T-helper 2 cell treated with Interferon-gamma antibody and Interleukin-4, amounts not matched to agents 100 ng/mL and 5 ng/mL, for 36 hours (primary cell): ENCODE measurements at regions not wholly inside any gene's neighbourhood (a gene's known extent, or its start where the extent isn't known, plus 50 kb on each side); places are given as distances from the start of the nearest gene placed in this dataset.

ENCODE experiments used
- intact Hi-C: fragments of 100-400 bp; cut with micrococcal nuclease; formaldehyde crosslinking; loops from one replicate; pipeline ENCODE4 v1.15.1; 2023

DNA sequence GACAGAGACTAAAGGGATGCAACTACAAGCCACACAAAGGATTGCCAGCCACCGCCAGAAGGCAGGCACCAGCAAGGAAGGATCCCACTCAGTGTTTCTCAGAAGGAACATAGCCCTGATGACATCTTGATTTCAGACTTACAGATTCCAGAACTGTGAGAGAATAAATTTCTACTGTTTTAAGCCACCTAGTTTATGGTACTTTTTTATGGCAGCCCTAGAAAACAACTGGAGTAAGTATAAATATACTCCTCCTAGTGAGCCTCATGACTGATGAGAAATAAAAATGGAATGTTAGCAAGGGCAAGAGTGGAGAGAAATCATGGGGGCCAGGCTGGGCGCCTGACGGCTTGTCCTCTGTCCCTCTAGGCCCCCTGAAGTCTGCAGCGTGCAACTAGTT, 307.3 kb downstream of the PIK3R1 start:
- intact Hi-C loops: no loop called here

DNA sequence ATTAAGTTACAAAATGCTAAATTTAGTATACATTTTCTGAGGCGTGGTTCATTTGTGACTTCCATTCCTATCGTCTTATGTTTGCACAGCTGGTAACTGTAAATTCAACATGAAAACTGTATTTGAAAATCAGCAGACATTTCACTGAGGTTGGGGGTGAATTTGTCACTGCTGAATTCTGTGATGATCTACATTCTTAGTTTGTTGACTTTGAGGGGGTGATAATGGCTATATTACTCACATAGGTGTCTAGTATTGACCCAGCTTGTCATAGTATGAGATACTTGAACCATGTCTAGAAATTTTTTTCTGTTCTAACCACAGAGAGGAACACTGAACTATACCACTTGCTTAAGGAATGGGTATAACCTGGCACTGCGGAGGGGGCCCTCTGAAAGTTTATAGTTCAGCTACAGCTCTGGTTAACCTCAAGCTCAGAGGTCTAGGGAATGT, 313.3 kb downstream of the PIK3R1 start:
- intact Hi-C loops: no loop called here

DNA sequence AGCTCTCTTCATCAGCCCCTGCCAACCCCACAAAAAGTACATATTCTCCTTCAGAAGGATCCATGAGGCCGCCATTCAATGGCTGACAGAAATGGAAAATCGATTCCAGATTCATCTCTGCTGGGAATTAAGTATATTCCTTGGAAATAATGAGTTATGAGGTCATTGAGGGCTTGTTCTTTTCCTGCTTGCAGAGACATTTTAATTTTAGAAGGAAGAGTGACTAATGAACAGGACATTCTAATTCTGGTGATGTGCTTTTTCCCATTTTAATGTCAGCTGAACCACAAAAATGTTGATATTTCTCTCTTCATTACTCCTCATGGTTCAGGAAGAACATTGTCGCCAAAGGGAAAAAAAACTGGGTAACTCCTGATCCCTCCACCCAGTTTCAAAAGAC, 314.0 kb downstream of the PIK3R1 start:
- intact Hi-C loops: no loop called here

DNA sequence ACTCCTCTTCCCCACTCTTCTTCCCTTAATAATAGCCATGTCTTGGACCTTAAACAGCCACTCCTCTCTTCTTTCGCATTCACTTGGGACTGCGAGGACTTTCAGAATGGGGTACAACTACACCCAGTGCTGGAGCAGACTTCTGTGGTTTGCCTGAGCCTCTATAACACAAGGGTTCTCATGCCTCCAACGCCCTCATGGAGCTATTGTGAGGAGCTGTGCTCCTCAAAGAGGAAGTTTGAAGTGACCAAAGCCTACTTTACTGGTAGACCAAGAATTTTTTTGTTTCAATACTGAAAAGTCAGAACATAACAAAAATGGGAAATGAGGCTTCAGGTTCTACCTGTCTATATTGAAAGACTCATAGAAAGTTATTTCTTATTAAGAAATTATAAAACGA, 316.4 kb downstream of the PIK3R1 start:
- intact Hi-C loops: loop anchor here (10.0 kb wide), 1 partner anchor 247 kb away; no protein-coding TSS in a partner anchor

DNA sequence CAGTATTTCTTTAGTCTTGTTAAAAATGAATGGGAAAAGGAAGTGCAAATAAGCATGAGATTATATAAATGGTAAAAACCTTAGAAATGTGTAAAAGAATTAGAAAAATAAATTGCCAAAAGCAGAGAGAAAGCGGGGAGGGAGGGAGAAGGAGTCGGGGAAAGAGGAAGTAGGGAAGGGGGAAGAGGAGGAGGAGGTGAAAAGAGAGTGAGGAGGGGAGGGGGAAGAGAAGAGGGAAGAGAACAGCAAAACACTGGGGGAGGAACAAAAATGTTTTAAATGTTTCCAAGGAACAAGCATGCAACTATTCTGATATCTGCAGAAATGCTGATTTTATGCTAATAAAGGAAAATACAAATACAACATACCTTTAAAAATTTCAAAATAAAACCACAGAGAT, 317.5 kb downstream of the PIK3R1 start:
- intact Hi-C loops: loop anchor here (10.0 kb wide), 1 partner anchor 248 kb away; no protein-coding TSS in a partner anchor

DNA sequence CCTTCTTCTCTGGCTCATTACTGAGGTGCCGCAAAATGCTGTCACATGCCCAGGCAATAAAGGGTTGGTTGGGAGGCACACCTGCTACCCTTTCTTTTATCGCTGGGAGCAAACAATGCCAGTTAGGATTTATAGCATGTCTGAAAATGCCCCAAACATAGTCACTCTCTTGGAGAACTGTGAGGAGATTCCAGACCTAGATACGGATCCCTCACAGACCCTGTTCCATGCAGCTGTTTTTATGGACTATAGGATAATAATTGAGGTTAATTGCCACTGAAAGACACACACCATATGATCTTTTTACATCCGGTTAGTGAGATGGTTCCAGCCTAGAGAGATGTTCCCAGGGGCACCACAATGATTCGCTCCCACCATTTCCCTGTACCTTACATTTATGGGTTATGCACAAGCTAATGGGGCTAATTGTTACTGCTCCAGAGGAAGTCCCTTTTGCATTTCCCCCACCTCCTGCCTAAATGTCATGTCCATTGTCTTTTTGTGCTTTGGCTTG, 318.1 kb downstream of the PIK3R1 start:
- intact Hi-C loops: loop anchor here (10.0 kb wide), 1 partner anchor 249 kb away; no protein-coding TSS in a partner anchor

DNA sequence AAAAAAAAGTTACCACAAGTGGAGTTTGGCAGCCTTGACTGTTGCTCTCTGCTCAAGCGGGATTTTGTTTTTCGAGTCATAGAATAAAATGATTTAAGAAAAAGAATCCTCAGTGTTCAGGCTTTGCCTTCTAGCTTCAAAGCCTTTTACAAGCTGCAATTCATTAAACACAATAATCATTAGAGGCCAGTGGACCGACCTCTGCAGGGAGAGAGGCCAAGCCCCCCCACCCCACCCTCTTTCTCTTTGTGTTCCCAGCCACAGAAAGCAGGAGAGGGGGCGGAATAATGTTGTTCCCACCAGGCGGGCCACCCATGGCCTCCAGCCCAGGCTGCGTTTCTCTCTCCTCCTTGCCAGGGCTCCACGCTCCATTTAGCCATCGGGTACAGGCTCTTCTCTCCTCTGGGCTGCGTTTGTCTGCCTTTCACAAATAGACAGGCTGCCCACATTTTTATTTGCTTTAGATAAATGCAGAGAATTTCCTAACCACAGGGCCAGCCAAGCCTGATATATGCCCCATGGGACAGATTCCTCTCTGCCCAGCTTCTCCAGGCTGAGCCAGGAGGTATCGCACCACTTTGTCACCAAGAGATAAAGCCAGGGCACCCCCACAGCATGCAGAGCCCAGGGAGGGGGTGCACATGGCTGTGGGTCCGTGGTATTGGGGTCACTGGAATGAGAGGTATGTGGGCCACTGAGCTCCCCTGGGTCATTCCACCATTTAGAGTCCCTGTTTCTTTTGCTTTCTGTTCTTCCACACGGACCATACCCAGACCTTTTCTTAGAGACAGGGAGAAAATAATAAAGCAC, 318.8 kb downstream of the PIK3R1 start:
- intact Hi-C loops: loop anchor here (10.0 kb wide), 1 partner anchor 250 kb away; no protein-coding TSS in a partner anchor

DNA sequence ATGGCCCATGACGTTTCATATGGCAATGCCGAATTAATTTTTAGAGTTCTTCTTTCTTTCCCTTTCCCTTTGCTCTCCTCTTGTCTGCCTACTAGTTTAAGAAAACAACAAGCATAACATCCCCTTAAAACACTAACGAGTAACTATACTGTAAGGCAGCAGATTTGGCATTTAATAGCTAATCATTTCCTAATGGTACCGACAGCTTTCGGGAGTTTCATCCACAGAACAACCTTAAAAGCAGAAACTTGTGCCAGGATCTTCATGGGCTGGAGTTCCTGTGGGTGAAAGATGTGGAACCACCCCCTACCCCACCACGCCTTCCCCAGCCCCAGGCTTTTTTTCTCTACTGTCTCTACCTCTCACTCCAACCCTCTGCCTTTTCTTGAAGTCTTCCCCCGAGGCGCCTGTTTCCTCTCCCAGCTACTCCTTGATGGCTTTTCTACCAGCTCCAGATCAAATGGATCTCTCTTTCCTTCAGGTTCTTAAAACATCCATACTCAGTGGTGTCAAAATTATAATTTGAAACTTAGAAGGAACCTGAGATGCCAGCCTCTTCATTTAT, 319.5 kb downstream of the PIK3R1 start:
- intact Hi-C loops: loop anchor here (10.0 kb wide), 1 partner anchor 250 kb away; no protein-coding TSS in a partner anchor

DNA sequence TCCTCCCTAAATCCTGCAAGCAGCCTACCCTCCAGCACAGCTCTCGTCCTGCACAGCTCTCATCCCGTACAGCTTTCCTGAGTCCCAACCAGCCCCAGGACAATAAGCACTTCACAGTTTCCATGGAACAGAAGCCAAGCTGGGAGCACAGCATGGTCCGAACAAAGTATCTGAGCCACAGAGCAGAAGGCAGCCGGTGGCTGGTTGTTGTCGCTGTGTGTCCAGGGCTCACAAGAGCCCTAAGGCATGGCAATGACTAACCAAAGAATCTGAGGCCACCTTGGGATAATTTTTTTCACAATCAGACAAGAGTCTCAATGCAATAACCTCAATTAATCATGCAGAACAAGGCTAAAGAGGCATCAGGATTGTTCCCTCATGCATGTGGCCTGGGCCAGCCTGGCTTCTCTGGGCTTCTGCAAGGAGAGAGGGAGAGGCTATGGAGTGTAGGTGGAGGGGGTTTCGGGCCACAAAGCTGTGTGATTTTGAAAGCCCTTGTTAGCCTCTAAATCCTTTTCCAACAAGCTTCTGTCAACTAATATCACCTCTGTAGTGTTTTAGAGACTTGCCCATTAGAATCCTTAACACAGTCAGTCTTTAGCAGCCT, 323.4 kb downstream of the PIK3R1 start:
- intact Hi-C loops: loop anchor here (10.0 kb wide), 1 partner anchor 254 kb away; no protein-coding TSS in a partner anchor

DNA sequence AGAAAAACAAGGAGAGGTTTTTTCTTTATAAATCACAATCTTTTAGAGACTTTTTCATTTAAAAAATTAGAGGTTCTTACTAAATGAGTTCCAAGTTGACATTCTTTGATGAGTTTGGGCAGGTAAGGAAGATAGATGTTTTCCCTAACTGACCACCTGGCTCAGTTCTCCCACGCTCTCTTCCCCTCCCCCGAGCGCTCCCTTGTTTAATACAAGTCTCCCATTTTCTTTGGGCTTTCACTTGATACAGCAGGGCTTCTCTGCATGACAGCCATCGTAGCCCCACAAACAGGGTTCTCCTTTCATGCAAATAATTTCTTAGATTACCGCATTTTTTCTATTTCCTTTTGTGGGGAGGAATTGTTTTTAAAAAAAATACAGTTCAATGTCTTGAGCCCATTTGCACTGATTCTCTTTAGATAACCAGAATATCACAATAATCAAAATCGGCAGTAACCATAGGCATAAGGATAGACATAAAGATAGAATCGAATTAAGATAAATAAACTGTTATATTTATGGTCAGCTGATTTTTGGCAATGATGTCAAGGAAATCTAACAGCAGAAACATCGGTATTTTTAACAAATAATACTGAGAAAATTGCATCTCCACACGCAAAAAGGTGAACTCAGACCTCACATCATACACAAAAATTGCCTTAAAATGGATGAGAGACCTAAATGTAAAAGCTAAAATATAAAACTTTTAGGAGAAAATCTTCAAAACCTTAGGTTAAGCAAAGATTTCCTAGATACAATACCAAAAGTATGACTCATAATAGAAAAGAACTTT, 325.4 kb downstream of the PIK3R1 start:
- intact Hi-C loops: no loop called here

DNA sequence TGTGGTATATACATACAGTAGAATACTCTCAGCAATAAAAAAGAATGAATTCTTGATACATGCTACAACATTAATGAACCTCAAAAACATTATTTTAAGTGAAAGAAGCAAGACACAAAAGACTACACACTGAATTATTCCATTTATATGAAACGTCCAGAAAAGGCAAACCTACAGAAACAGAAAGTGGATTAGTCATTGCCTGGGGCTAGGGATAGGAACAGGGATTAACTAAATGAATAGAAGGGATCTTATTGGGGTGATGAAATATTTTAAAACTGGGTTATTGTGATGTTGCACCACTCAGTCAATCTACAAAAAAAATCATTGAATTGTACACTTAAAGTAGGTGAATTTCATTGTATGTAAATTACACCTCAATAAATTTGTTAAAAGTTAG, 326.7 kb downstream of the PIK3R1 start:
- intact Hi-C loops: no loop called here

DNA sequence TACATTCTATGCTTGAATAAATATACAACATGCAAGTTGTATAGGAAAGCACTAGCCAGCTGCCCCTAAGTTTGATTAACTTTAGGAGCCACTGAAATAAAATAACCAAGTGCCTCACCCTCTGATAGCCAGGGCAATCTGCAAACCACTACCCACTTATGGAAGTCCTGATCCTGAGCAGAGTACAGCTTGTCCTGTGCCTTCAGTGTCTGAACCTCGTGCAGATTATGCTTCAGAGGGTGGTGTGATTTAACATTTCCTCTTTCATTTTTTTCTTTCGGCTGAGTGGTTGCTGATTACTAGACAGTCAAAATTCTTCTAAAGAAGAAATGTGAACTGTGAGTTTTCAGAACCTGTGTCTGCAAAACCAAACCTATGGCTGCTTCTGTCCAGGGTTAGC, 327.7 kb downstream of the PIK3R1 start:
- intact Hi-C loops: no loop called here

DNA sequence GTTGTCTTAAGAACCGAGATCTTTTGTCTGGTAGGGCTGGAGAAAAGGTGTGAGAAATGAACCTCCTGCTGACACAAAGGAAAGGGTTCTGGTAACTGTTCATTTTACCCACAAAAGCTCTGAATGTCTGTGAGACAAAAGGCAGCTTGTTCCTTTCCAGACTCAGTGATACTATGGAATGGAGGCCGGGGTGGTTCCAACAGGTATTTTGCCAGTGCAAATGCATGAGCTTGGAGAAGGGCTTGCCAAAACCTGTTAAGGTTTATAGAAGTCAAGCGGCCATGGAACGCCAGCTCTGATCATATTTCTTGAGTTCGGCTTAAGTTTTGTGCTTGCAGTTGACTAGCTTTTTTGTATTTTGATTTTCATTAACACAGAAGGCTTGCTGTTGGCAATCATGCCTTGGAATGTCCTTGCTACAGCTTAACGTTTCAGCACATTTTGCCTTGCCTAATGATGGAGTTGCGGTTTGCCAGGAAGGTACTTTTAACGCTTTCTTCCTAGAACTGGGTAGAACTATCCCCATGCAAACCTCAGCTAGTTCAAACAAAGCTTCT, 328.6 kb downstream of the PIK3R1 start:
- intact Hi-C loops: no loop called here

DNA sequence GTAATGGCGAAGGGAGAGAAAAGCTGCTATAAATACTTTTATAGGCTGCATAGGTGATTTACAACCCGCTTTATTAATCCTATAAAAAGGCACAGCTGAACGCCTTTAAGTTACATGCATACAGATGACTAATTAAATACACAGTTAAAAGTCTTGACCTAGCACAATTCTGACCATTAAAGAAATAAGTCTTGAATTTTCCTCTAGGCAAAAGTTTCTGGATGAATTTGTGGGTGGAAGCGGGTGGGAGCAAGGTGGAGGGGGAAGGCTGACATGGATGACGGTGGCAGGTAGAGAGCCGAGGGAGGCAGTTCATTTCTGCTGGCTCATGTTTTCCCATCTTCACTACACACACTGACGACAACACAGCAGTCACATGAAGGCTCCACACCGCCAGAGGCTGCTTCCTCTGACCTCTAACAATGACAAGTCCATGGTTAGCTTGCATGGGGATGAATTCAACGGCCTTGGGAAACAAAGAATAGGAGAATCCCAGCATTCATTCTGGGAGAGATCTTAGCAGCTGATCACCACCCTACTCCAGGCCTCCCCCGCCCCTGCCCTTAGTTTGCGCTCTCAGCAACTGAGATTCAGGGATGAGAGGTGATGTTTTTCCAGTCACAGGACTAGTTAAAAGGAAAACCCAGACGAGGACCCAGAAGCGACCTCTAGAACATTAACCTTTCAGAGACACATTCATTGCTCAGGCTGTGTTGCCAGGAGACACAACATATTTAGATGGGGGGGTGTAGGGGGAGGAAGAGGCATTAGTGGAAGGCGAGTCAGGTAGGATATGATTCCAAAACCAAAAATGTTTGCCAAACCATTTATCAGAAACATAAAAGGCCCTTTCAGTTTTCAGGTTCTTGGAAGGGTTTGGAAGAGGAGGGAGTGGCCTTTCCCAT, 329.3 kb downstream of the PIK3R1 start:
- intact Hi-C loops: no loop called here

DNA sequence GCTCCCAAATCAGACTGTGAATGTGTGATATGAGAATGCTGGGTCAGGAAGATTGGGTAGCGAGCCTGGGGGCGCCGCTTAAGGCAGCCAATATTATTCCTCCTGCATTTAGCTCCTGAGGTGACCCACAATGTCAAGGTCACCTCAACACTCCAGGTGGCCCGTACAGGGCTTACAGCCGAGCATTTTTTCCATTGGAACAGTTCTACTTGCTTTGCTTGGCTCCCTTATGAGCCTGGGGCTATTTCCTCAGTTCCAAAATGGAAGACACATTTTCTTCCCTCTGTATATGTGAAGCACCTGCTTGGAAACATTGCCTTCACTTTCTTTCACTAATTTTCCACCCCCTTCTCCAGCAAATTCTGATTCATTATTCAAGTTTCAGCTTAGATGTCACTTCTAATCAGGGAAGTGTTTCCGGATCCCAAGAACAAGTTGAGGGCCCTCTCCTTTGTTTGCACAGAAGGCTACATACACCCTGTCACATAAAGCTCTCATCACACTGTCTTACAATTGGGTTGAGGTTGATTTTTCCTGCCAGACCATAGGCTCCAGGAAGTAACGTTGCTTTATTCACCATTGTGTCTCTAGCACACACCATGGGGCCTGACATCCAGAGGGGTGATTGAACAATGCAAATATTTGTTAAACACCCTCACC, 330.2 kb downstream of the PIK3R1 start:
- intact Hi-C loops: no loop called here

DNA sequence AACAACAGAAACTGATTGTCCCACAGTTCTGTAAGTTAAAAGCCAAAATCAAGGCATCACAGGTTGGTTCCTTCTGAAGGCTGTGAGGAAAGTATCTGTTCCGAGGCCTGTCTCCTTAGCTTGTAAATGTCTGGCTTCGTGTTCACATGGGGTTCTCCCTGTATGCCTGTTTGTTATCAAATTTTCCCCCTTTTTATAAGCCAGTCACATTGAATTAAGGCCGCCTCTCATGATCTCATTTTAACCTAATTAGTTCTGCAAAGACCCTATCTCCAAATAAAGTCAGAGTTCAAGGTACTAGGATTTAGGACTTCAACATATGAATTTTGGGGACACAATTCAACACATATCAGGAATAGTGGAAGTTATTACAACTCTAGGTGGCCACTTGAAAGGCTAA, 331.5 kb downstream of the PIK3R1 start:
- intact Hi-C loops: no loop called here

DNA sequence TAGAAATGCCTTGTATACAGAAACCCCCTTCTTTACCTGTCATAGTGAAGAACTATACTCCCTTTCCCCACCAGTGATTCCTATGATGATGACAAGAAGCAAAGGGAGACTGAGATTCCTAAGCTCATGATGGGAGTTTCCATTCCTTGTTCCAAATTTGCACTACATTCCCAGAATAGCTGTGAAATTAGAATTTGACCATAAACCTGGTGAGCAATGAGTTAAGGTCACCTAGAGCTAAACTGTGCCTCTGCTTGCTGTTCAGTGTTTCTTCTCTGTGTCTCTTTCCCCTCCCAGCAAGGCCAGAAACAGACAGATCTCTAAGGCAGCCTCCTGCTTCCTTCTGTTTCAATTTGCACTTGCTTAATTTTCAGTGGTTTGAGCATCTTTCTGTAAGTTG, 332.1 kb downstream of the PIK3R1 start:
- intact Hi-C loops: no loop called here

DNA sequence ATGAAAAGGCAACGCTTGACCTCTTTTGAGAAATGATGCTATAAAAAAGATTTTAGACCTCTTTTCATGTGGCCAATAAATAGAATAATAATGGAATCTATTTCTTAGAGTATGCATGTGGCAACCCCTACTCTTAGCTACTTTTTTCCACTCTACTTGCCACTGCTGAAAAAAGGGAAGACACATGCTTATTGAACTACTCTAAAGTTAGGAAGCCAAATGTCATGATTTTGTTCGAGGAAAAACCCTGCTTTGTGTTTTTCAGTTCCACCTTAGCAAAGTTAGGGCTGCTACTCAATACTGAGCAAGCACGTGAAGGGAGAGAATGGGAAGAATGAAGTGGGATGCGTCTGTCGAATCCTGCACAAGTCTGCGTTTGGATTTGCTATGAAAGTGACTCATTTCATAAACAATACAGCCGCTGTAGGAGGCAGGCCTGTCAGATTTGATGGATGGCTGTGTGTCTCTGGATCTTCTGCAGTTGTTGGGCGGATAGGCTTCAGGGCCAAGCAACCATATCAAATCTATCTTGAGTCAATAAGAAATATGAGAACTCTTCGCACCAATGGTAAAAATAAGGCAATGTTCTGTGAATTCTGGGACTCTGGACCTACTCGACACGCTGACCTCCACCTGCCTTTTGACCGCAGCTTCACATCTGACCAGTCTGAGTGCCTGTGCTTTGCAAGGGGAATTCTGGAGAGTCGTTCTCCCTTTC, 333.6 kb downstream of the PIK3R1 start:
- intact Hi-C loops: no loop called here

DNA sequence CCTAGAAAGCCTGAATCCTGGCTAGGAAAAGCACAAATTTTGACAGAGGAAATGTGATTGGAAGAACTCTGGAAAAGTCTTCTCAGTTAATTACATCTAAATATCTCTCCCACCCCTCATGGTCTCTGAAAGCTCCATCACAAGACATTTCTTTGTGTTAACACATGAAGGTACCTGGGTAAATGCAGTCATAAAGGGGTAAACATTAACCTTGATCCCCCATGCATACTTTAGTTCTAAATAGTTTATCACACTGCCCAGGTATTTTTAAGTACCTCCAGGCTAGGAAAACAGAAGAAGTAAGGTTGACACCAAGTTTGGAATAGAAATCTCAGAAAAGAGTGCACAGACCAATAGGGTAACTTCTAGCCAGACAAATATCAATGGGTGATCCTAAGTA, 334.5 kb downstream of the PIK3R1 start:
- intact Hi-C loops: no loop called here
